ENCODE measurements at regions not wholly inside any gene's neighbourhood (a gene's known extent, or its start where the extent isn't known, plus 50 kb on each side); places are given as distances from the start of the nearest gene placed in this dataset.
"Not testable (repeated sequence)": the region's sequence is repeated elsewhere in the genome, so short reads cannot be mapped to it uniquely, and the experiment has no call there.

DNA sequence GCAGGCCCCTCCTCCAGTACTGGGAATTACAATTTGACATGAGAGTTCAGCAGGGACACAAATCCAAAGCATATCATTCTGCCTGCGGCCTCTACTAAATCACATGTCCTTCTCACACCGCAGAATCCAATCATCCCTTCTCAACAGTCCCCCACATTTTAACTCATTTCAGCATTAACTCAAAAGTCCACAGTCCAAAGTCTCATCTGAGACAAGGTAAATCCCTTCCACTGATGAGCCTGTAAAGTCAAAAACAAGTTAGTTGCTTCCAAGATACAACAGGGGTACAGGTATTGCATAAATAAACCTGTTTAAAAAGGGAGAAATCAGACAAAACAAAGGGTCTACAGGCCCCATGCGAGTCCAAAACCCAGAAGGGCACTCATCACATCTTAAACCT, 64.0 kb downstream of the EBNA1BP2 start:
- no peak for DNase-seq

DNA sequence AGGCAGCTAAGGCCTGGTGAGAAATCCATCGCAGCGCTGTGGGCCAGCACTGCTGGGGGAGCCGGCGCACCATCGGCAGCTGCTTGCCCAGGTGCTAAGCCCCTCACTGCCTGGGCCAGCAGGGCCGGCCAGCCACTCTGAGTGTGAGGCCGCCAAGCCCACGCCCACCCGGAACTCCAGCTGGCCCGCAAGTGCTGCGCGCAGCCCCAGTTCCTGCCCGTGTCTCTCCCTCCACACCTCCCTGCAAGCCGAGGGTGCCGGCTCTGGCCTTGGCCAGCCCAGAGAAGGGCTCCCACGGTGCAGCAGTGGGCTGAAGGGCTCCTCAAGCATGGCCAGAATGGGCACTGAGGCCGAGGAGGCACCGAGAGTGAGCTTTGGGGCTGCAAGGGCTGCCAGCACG, 64.4 kb downstream of the EBNA1BP2 start:
- no peak for DNase-seq

DNA sequence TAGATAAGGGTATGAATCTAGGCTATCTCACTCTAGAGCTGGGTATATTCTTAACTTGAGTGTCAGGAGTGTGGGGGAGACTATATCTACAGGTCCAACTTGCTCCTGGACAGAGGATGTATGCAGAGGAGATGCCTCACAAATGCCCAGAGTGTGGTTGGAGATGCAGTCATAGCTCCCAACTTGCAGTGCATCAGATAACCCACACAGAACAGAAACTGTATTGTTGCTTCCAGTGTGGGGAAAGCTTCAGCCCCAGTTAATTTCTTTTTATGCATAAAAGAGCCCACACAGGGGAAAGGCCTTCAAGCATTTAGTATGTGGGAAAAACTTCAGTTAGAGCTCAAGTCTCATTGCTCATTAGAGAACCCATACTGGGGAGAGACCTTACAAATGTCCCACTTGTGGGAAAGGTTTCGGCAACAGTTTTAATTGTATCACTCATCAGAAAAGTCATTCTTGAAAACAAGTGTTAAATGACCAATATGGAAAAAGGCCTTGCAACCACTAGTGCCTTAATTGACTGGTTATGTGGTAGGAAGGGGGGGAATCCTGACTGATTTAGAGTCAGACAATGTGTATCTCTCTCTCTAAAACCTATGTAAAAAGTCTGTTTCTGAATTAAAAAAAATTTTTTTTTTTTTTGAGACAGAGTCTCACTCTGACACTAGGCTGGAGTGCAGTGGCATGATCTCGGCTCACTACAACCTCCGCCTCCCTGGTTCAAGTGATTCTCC, 67.9 kb downstream of the EBNA1BP2 start:
- no peak for DNase-seq

DNA sequence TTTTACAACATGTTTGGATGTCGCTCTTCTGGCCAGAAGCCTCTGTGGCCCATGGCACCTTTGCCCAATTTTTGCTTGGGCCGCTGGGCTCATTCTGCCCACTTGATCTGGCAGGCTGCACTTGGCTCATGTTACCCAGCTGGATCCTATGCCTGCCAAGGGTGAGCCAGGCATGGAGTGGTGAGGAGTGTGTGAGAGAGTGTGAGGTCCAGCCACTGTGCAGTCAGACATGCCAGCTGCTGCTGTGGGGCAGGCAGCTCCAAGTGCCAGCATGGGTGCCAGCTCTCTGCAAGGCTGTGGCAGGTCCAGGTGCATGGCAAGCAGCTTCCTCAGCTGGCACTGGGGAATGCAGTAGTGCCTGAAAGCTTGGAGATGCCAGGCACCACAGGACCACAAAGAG, 71.0 kb downstream of the EBNA1BP2 start:
- DNase-seq = no peak

DNA sequence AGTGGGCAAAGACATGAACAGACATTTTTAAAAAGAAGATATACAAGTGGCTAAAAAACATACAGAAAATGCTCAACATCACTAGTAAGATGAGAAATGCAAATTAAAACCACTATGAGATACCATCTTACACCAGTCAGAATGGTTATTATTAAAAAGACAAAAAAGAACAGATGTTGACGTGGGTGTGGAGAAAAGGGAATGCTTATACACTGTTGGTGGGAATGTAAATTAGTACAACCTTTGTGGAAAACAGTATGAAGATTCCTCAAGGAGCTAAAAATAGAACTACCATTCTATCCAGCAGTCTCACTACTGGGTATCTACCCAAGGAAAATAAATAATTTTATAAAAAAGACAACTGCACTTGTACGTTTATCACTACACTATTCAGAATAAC, 73.9 kb downstream of the EBNA1BP2 start:
- no peak for DNase-seq

DNA sequence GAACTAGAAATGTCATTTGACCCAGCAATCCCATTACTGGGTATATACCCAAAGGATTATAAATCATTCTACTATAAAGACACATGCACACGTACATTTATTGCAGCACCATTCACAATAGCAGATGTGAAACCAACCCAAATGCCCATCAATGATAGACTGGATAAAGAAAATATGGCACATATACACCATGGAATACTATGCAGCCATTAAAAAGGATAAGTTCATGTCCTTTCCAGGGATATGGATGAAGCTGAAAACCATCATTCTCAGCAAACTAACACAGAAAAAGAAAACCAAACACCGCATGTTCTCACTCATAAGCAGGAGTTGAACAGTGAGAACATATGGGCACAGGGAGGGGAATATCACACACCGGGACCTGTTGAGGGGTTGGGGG, 75.6 kb downstream of the EBNA1BP2 start:
- DNase-seq = not testable (repeated sequence)

DNA sequence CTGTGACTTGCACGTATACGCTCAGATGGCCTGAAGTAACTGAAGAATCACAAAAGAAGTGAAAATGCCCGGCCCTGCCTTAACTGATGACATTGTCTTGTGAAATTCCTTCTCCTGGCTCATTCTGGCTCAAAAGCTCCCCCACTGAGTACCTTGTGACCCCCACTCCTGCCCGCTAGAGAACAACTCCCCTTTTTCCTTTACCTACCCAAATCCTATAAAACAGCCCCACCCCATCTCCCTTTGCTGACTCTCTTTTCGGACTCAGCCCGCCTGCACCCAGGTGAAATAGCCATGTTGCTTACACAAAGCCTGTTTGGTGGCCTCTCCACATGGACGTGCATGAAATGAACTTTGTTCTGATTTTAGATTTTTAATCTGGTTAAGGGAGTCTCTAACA, 81.3 kb downstream of the EBNA1BP2 start:
- not testable (repeated sequence) for DNase-seq

DNA sequence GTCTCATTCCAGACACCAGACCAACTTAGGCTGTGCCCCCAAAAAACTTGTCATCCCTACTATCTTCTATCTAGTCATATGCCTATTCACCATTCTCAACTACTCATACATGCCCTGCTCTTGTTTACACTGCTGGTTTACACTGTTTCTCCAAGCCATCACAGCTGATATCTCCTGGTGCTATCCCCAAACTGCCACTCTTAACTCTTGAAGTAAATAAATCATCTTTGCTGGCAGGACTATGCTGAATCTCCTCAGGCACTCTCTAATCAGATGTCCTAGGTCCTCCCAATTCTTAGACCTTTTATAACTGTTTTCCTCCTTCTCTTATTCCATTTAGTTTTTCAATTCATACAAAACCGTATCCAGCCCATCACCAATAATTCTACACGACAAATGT, 81.9 kb downstream of the EBNA1BP2 start:
- DNase-seq = not testable (repeated sequence)

DNA sequence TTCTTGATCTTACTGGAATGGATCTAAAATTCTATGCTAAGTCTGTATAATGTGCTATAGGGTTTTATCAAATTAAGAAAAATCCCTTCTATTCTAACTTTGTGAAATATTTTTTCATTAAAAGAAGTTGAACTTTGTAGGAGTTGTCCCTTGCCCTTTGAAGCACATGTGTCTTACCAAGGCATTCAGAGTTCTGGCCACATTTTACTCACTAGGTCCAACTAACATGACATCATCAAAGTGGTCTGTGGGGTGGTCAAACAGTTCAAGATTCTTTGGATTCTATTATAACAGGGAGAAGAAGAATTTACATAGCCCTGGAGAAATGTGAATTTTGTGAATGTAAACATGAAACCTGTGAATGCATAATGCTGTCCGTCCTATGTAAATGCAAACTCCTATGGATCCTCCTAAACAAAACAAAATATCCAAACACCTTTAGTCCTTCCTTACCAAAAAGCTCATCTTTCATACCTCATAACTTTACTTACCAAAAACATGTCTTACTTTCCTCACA, 88.7 kb downstream of the EBNA1BP2 start:
- DNase-seq = no peak

DNA sequence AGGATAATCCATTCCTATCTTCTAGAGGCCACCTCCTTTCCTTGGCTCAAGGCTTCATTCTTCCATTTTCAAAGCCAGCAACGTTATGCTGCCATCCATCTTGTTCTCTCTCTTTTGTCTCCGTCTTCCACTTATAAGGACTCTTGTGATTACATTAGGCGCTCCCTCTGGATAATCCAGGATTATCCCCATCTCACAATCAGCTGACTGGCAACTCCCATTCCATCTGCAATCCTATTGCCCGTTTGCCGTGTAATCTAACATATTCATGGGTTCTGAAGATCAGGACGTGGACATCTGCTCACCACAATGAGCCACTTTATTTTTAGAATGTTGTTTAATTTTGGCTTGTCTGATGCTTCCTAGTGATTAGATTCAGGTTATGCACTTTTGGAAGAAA, 89.3 kb downstream of the EBNA1BP2 start:
- no peak for DNase-seq

DNA sequence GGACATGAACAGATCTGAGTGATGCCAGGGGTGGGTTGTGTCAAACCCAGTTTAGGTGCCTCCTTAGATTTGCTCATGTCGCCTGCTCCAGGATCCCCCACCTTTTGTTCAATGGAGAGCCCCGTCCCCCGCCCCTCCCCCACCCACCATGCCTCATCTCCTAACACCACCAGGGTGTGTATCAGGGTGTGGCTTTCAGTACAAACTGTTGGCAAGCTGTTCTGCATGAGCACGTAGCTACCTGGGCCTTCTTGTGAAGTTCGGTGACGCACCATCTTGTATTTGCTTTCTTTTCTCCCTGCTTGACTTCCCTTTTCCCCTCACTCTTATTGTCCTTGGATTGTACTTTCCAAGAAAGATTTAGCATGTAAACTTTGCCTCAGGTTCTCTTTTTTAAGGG, 94.8 kb downstream of the EBNA1BP2 start:
- DNase-seq = no peak

DNA sequence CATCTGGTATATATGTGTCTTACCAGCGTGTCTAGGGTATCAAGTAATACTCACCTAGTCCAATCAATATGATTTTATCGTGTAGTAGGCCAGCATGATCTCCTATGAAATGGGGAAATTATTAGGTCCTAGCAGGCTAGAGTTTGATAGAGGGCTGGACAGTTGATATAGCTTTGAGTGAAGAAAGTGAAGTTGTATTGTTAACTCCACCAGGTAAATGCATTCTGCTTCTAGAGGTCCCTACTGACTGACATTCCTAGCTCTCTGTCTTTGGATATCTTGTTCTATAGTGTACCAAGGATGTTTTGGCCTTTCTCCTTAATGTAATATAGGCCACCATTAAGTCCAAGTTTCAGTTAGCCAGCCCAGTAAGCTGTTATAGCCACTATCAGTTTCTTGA, 97.4 kb downstream of the EBNA1BP2 start:
- no peak for DNase-seq

DNA sequence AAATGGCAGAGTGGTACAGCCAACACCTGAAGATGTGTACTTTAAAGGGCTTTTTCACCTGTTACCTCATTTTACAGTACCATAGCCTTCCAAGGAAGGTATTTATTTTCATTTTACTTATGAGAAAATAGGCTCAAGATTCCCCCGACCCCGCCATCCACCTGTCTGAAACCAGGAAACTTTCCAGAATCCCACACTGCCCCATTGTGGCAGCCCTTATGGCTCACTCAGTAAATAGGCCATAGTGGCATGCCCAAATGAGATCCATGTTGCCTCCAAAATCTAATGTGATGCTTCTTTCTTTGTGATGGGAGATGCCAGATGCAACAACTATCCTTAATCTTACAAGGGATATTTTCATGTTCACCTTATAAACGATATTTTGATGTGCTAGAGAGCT, 97.8 kb downstream of the EBNA1BP2 start:
- peak; percentile 55 for DNase-seq

DNA sequence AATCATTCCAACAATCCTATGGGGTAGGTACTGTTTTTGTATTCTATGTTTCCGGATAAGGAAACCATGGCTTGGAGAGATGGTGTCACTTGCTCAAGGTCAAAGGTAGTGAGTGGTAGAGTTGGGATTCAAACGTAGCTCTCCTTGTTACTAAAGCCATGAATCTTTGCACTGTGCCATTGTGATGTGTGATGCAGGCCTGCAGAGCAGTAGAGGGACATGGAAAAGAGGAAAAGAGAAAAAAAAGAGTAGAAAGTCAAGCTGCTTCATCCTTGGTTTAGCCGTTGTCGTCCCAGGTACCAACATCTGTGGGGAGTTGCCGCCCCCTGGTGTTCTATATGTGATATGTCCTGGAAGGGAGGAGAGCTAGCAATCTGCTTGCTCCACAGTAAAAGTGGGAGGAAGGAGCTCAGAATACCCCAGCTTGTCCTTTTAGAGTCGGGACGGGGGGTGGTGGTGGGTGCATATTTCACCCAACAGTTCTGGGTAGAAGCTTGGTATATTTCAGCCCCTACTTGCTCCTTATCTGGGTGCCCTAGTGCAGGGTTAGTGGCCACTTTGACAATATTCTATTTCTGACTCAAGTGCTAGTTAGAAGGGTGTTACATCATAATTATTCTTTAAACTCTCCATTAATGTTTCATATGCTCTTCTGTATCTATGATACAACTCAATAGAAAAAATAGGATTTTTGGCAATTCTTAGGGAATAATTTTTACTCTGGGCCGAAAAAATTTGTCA, 98.4 kb downstream of the EBNA1BP2 start:
- DNase-seq = peak; percentile 89

DNA sequence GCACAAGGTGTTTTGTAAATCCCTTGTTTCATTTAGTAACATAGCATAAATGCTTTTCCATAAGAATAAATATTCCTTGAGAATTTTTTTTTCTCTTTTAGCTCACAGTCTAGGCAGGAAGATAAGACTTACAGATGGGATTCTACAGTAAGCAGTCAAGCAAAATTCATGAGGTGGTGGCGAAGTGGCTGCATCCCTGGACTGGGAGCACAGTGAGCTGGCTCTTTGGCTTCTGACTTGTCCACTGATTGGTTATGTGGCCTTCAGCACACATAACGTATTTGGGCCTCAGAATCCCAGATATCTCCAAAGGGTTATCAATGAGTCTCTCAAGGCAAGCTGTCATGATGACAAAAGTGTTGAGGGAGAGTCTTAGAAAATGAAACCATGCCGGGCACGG, 99.8 kb downstream of the EBNA1BP2 start:
- DNase-seq = no peak

DNA sequence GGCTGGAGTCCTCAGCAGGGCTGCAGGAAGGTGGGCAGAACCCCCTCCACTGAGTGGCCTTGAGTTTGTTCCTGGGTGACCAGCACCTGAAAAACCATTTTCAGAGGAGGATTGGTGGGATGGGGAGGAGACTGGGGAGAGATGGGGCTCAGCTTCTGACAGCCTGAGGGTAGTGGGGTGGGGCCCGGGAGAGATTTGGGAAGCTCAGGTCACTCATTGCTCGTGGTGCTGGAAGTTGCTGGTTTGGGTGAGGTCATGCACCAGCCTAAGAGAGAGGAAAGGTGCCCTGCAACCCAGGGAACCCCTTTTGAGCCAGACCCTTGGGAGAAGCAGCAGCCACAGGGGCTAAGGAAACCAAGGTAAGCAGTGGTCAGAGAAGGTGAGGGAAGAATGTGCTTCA, 100.8 kb downstream of the EBNA1BP2 start:
- DNase-seq = no peak

DNA sequence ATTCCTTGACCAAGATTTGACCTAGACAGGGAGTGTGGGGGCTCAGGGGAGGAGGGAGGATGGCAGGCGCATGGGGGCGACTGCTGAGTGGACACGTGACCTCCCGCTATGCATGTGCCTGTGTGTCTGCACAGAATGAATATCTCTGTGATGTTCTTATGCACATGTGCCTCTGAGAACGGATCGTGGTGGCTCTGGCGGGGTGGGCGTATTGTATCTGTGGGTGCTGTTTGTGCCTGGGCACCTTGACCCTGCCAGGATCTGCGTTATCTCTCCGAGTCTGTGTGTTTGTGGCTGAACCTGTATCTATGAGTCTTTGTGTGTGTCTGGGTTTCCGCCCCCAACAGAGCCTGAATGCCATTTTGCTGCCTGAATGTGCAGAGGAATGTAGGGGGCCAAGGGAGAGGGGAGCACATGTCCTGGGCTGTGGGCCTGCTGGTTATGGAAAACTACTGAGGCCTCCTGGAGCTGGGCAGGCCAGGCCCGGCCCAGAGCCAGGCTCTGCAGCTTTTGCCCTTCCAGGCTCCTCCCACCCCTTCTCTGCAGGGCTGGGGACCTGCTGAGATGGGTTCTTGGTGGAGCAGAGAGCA, 102.5 kb downstream of the EBNA1BP2 start:
- DNase-seq = no peak

DNA sequence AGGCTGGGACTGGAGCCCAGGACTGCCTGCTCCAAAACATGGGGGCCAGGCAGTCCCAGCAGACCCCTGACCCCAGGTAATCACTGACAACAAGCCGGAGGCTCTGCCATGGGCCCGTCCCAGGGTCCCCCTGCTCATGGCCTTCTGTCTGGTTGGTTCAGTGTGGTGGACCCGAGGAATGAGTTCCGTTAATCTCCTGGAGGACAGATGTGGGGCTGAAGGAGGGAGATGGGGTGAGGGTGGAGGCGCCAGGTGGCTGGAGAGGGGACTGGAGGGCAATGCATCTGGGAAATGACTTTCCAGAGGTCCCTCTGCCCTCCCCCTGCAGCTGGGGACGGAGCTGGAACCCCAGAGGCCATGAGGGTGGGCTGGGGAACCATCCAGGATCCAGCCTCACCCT, 103.2 kb downstream of the EBNA1BP2 start:
- DNase-seq = no peak

DNA sequence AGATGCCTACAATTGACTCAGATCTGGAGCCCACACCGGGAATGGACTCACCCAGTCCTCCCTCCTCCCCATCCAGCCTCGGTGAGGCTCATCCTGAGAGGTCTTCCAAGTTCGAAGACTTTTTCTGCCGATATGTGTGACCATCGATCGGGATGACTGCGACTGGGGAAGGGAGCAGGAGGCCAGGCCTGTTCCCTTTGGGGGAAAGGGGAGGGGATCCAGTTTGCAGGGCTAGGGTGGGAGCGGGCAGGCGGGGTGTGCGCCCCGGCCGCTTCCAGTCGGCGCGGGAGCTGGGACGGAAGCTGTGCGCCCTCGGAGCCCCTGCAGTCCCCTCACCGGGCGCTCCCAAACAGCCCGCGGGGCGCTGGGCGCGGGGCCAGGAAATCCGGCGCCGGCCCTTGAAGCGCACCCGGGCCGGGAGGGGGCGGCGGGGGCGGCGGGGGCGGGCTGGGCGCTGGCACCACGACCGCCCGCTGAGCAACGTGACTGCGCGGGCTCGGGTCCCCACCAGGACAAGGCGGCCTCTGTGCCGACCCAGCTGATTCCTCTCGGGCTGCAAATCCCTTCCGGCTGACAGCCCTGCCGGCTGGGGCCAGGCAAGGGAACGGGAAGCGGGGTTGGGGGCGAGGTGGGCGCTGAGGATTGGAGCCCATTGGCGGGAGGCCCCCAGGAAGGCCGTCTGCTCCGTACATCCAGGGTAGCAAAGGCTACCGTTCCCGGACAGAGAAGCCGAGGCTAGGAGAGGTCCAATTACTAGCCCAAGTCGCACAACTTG, 103.9 kb downstream of the EBNA1BP2 start:
- peak; percentile 52 for DNase-seq

DNA sequence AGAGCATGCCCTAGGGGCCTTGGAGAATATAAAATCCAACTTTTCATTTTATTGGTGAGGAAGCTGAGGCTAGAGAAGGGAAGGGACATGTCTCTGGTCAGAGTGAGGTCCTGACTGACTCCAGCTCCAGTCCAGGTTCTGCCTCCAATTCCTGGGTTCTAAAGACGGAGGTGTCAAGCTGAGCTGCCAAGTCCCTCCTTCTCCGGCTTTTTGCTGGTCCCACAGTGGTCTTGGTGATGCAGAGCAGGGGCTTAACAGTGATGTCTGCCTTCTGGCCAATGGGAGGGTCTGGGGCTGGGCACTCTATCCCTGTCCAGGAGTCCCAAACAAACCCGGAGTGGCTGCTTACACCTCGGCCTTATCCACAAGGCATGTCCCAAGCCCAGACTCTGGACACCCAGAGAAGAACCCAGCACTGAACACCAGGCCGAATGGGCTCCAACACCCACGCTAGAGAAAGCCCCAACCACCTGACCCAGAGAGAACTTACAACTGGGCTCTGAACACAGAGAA, 104.8 kb downstream of the EBNA1BP2 start:
- DNase-seq = no peak

DNA sequence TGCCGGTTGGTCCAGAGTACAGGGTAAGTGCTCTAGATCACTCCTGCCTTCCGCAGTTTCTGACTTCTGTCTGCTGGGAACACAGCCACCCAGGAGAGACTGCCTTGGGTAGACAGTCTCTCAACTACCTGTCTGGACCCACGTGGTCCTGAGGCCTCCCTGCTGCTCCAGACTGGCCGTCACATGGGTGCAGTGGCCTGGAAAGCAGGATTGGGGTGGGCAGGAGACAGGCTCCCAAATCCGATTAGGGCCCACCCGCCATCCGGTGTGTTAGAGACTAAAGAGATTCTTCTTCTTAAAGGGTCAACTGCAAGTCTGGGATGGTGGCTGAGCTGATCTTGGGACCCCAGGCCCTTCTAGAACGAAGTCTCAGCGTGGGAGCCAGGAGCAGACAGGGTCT, 105.5 kb downstream of the EBNA1BP2 start:
- DNase-seq = no peak

DNA sequence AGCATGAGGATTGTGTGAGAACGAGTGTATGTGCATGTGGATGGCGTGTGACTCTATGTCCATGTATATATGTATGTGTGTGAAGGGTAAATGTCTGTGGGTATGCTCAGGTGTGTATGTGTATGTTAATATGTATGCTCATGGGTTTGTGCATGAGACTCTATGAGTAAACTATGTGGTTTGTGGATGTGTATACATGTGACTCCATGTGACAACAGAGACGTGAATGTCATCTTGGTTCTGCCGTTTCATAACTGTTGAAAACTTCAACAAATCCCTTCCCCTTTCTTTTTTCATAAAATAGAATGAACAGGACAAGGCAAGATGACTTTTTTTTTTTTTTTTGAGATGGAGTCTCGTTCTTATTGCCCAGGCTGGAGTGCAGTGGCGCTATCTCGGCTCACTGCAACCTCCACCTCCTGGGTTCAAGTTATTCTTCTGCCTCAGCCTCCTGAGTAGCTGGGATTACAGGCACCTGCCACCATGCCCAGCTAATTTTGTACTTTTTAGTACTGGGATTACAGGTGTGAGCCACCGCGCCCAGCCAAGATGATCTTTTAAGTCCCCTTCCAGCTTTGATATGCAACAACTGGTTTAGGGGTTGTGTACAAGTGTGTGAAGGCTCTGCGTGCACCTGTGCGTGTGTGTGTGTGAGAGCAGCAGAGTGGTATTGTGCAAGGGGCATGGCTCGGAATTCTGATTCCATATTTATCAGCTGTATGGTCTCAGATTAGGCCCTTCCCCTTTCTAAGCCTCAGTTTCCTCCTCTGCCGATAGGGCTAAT, 106.3 kb downstream of the EBNA1BP2 start:
- DNase-seq = no peak

Measured in DMS53 (cell line).